ENCODE measurements at regions not wholly inside any gene's neighbourhood (a gene's known extent, or its start where the extent isn't known, plus 50 kb on each side); places are given as distances from the start of the nearest gene placed in this dataset.

DNA sequence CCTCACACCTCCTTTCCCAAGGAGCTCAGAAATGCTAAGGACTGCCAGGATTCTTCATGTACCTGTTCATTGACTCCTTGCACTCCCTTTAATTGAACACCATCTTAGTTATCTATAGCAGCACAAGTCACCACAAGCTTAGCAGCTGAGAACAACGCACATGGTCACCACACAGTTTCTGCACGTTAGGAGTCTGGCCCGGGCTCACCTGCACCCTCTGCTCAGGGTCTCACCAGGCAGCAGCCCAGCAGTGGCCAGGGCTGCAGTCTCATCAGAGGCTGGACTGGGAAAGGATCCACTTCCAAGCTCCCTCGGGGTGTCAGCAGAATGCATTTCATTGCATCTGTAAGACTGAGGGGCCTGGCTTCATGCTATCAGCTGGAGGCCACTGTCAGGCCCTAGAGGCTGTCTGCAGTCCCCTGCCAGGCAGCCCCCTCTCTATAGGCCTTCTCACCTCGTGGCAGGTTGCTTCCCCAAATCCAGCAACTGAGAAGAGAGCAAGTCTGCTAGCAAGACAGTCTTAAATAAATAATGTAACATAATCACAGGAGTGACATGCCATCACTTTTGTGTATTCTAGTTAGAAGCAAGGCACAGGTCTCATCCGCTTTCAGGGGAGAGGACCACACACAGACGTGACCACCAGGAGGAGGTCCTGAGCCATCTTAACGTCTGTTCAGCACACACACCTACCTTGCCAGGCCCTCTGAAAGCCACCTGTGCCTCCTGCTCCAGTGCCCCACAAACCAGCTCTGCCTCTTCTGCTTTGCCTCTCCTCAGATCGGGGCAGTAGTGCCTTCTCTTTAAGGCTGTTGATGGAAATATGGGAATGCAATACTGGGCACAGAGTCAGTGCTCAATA is 165.2 kb upstream of the CST7 start:
- no peak for TF ChIP-seq POLR2AphosphoS5 (IDR thresholded peaks at IDR 0.05; ENCODE audit: low read depth, low read length)
- no peak for TF ChIP-seq POLR2A (IDR thresholded peaks at IDR 0.05; ENCODE audit: low read depth, low read length)
- TF ChIP-seq TAF1 (IDR thresholded peaks at IDR 0.05; ENCODE audit: low read depth, low read length) = no peak

Data from GM12891 (cell line).